ENCODE measurements at regions not wholly inside any gene's neighbourhood (a gene's known extent, or its start where the extent isn't known, plus 50 kb on each side); places are given as distances from the start of the nearest gene placed in this dataset.

- TF ChIP-seq SIN3A (IDR thresholded peaks at IDR 0.05; ENCODE audit: borderline replicate concordance, low read depth, low read length) (no peak), ELF1 (IDR thresholded peaks at IDR 0.05) (no peak), RCOR1 (IDR thresholded peaks at IDR 0.05; ENCODE audit: low read length) (0 out of 2 replicates have a peak, but pooled peaks have one; percentile 7)
- H2AFZ ChIP-seq (ENCODE audit: low read depth), result no peak overlapping the region
- WGBS (ENCODE audit: low lambda C conversion rate), result 22% methylated on average over 4 of the region's 4 CpGs
- no peak overlapping the region for H3K27ac ChIP-seq (ENCODE audit: low read depth in 2 of 2, low read length in 1 of 2)
- ChIA-PET CTCF (interaction anchor here (1.0 to 1.7 kb wide), 3 partner anchors 54 to 327 kb away, joined by 3 read pairs; no protein-coding TSS in a partner anchor), POLR2A (no interaction called here)
- H3K4me2 ChIP-seq, result no peak overlapping the region
- H4K20me1 ChIP-seq (ENCODE audit: insufficient read depth), result no peaks in the 10 kb centered on the region
- H3K27me3 ChIP-seq (ENCODE audit: insufficient read depth), result no peaks in the 10 kb centered on the region
- H3K4me1 ChIP-seq (ENCODE audit: control insufficient read depth in 1 of 2, insufficient read depth in 2 of 2, low read depth in 1 of 2, low read length in 1 of 2), result no peaks in the 10 kb centered on the region; a peak in 1 of 4 replicates
- H3F3A ChIP-seq (replicated peaks; ENCODE audit: insufficient read depth), result no peaks in the 10 kb centered on the region
- H3K4me3 ChIP-seq (ENCODE audit: low read depth in 2 of 2, low read length in 1 of 2), result no peak overlapping the region
- no peaks in the 10 kb centered on the region for H3K9me3 ChIP-seq
- peak; percentile 17 for DNase-seq
- no peaks in the 10 kb centered on the region for H3K79me2 ChIP-seq (ENCODE audit: insufficient read depth)
- H3K36me3 ChIP-seq (replicated peaks in 1 of 2; ENCODE audit: control insufficient read depth in 1 of 2, insufficient read depth in 2 of 2, low read length in 1 of 2), result no peaks in the 10 kb centered on the region
- H3K9ac ChIP-seq, result no peak overlapping the region
- H3K9me2 ChIP-seq, result no peaks in the 10 kb centered on the region
Observed at GRCh38 chrX:38987198-38987651, 186.0 kb downstream of the MID1IP1 start.

- no peaks in the 10 kb centered on the region for H3K36me3 ChIP-seq (replicated peaks in 1 of 2; ENCODE audit: control insufficient read depth in 1 of 2, insufficient read depth in 2 of 2, low read length in 1 of 2)
- no peaks in the 10 kb centered on the region for H3K9me3 ChIP-seq
- 18% methylated on average over 2 of the region's 2 CpGs for WGBS (ENCODE audit: low lambda C conversion rate)
- no peak overlapping the region for H3K4me3 ChIP-seq (ENCODE audit: low read depth in 2 of 2, low read length in 1 of 2)
- POLR2A ChIA-PET, result no interaction called here
- no peak for TF ChIP-seq FOSL2 (IDR thresholded peaks at IDR 0.05; ENCODE audit: borderline replicate concordance, low read depth)
- TF ChIP-seq MEF2A (IDR thresholded peaks at IDR 0.05; ENCODE audit: borderline replicate concordance, low read depth), result no peak
- no peak for TF ChIP-seq NRF1 (IDR thresholded peaks at IDR 0.05; ENCODE audit: low read depth, low read length)
- no peak for TF ChIP-seq REST (IDR thresholded peaks at IDR 0.05; ENCODE audit: low read depth, low read length)
- TF ChIP-seq FOXJ3 (CRISPR knock-in tag; IDR thresholded peaks at IDR 0.05), result no peak
- no peak for TF ChIP-seq RFX5 (IDR thresholded peaks at IDR 0.05; ENCODE audit: low read length)
- no peak for TF ChIP-seq YY1 (IDR thresholded peaks at IDR 0.05; ENCODE audit: low read depth)
- TF ChIP-seq ELF1 (IDR thresholded peaks at IDR 0.05), result no peak
- TF ChIP-seq GATA2 (CRISPR knock-in tag; IDR thresholded peaks at IDR 0.05), result no peak
- no peak for TF ChIP-seq NFIC (IDR thresholded peaks at IDR 0.05; ENCODE audit: borderline replicate concordance)
- H3K27me3 ChIP-seq (ENCODE audit: insufficient read depth), result no peaks in the 10 kb centered on the region
- no peak overlapping the region for H3K4me2 ChIP-seq
- H3K9ac ChIP-seq, result no peak overlapping the region
- H3K4me1 ChIP-seq (ENCODE audit: control insufficient read depth in 1 of 2, insufficient read depth in 2 of 2, low read depth in 1 of 2, low read length in 1 of 2), result no peaks in the 10 kb centered on the region; a peak in 1 of 4 replicates
- H3K79me2 ChIP-seq (ENCODE audit: insufficient read depth), result no peaks in the 10 kb centered on the region
- no peak overlapping the region for H2AFZ ChIP-seq (ENCODE audit: low read depth)
- no peak overlapping the region for H3K27ac ChIP-seq (ENCODE audit: low read depth in 2 of 2, low read length in 1 of 2)
- DNase-seq, result no peak
- no peaks in the 10 kb centered on the region for H4K20me1 ChIP-seq (ENCODE audit: insufficient read depth)
- CTCF ChIA-PET, result no interaction called here
- H3F3A ChIP-seq (replicated peaks; ENCODE audit: insufficient read depth), result no peaks in the 10 kb centered on the region
- no peaks in the 10 kb centered on the region for H3K9me2 ChIP-seq
Observed at GRCh38 chrX:38988301-38988700, 187.0 kb downstream of the MID1IP1 start.
